Smooth muscle cell (in vitro differentiated cells): ENCODE measurements at regions not wholly inside any gene's neighbourhood (a gene's known extent, or its start where the extent isn't known, plus 50 kb on each side); places are given as distances from the start of the nearest gene placed in this dataset.

ENCODE experiments used
- DNase-seq: peaks from one replicate; lab custom pipeline; 2025; ENCODE audit not compliant: unreplicated experiment; lab: John Stamatoyannopoulos, UW
- H2AFZ ChIP-seq: fragments of 200-600 bp; sonication (generic); 2 replicates; pipeline ENCODE4 v1.6.0; 2016; ENCODE audit warnings: antibody characterized with exemption, low read depth, mild to moderate bottlenecking
- H3F3A ChIP-seq: fragments of 200-600 bp; sonication (generic); 2 replicates; pipeline ENCODE4 v1.6.0; 2017; ENCODE audit warnings: antibody characterized with exemption, low read depth
- H3K27ac ChIP-seq: fragments of 200-600 bp; sonication (generic); 2 replicates; pipeline ENCODE4 v1.5.1; 2016; ENCODE audit warnings: low read depth, mild to moderate bottlenecking
- H3K27me3 ChIP-seq: fragments of 200-600 bp; sonication (generic); 2 replicates; pipeline ENCODE4 v1.6.1; 2016; ENCODE audit warnings: low read depth, mild to moderate bottlenecking
- H3K36me3 ChIP-seq: fragments of 200-600 bp; sonication (generic); 2 replicates; pipeline ENCODE4 v1.5.1; 2016; ENCODE audit warnings: low read depth
- H3K4me1 ChIP-seq: fragments of 200-600 bp; sonication (generic); 2 replicates; pipeline ENCODE4 v1.5.1; 2016; ENCODE audit warnings: low read depth
- H3K4me2 ChIP-seq: fragments of 200-600 bp; sonication (generic); 2 replicates; pipeline ENCODE4 v1.6.0; 2016; ENCODE audit warnings: mild to moderate bottlenecking
- H3K4me3 ChIP-seq: fragments of 200-600 bp; sonication (generic); 2 replicates; pipeline ENCODE4 v1.5.1; 2016; ENCODE audit warnings: mild to moderate bottlenecking
- H3K79me2 ChIP-seq: fragments of 200-600 bp; sonication (generic); 2 replicates; pipeline ENCODE4 v1.6.0; 2016; ENCODE audit warnings: low read depth, mild to moderate bottlenecking
- H3K9ac ChIP-seq: fragments of 200-600 bp; sonication (generic); 2 replicates; pipeline ENCODE4 v1.6.0; 2016; ENCODE audit warnings: low read depth
- H3K9me3 ChIP-seq: fragments of 200-600 bp; sonication (generic); replicated peaks from 2 replicates; pipeline ENCODE4 v1.5.1; 2016; ENCODE audit warnings: low read depth
- H4K20me1 ChIP-seq: fragments of 200-600 bp; sonication (generic); 2 replicates; pipeline ENCODE4 v1.6.0; 2016; ENCODE audit warnings: low read depth
- CTCF ChIP-seq: fragments of 200-600 bp; sonication (generic); IDR thresholded peaks from 2 replicates; pipeline ENCODE4 v1.5.1; 2017; ENCODE audit warnings: borderline replicate concordance, mild to moderate bottlenecking, antibody characterized with exemption; ENCODE audit not compliant: insufficient read depth, poor library complexity, severe bottlenecking
- WGBS: methylation state at CpG from one replicate; pipeline ENCODE4 v1.1.7; 2016; ENCODE audit warnings: low lambda C conversion rate; 5-methylcytosine and 5-hydroxymethylcytosine counted together

GRCh38 chr11:98143661-98144060 lies 877.1 kb upstream of the CNTN5 start:
- H3F3A ChIP-seq = no peaks in the 10 kb centered on the region
- no peaks in the 10 kb centered on the region for H4K20me1 ChIP-seq
- H3K9me3 ChIP-seq = no peaks in the 10 kb centered on the region
- H3K4me3 ChIP-seq = no peak overlapping the region
- no peak overlapping the region for H2AFZ ChIP-seq
- no peak overlapping the region for H3K27ac ChIP-seq
- no peak overlapping the region for H3K4me2 ChIP-seq
- H3K36me3 ChIP-seq = no peaks in the 10 kb centered on the region
- no peak overlapping the region for H3K9ac ChIP-seq
- DNase-seq = no peak
- TF ChIP-seq CTCF = no peak
- H3K4me1 ChIP-seq = no peaks in the 10 kb centered on the region
- no peaks in the 10 kb centered on the region for H3K27me3 ChIP-seq
- no peaks in the 10 kb centered on the region for H3K79me2 ChIP-seq

DNA sequence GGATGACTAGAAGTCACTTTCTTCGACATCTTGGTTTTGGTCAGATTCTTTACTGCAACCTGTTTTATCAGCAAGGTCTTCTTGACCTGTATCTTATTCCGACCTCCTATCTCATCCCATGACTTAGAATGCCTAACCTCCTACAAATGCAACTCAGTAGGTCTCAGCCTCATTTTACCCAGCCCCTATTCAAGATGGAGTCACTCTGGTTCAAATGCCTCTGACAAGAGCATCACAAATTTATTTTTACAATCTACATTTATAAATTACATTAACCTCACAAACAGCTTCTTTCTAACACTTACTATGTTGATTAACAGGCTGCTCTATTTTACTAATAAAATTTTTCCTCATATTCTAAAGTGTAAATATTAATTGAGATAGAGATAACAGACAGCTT lies 867.0 kb upstream of the CNTN5 start:
- Histone ChIP-seq H3K9me3 (no peaks in the 10 kb centered on the region), H3K36me3 (no peaks in the 10 kb centered on the region), H2AFZ (no peak overlapping the region), H3K9ac (no peak overlapping the region), H3K79me2 (no peaks in the 10 kb centered on the region), H3F3A (no peaks in the 10 kb centered on the region), H3K4me1 (no peaks in the 10 kb centered on the region), H4K20me1 (no peaks in the 10 kb centered on the region), H3K4me3 (no peak overlapping the region), H3K27me3 (no peaks in the 10 kb centered on the region), H3K27ac (no peak overlapping the region), H3K4me2 (no peak overlapping the region)
- WGBS = 86% methylated on average over 2 of the region's 2 CpGs
- DNase-seq = no peak
- no peak for TF ChIP-seq CTCF

GRCh38 chr11:98155696-98156095 lies 865.1 kb upstream of the CNTN5 start:
- 96% methylated on average over 3 of the region's 3 CpGs for WGBS
- Histone ChIP-seq H3K36me3 (no peaks in the 10 kb centered on the region), H3K27me3 (no peaks in the 10 kb centered on the region), H3K4me3 (no peak overlapping the region), H3K9me3 (no peaks in the 10 kb centered on the region), H3K79me2 (no peaks in the 10 kb centered on the region), H3K9ac (no peak overlapping the region), H3K4me2 (no peak overlapping the region), H2AFZ (no peak overlapping the region), H4K20me1 (no peaks in the 10 kb centered on the region), H3F3A (no peaks in the 10 kb centered on the region), H3K4me1 (no peaks in the 10 kb centered on the region), H3K27ac (no peak overlapping the region)
- no peak for TF ChIP-seq CTCF
- DNase-seq = no peak

DNA sequence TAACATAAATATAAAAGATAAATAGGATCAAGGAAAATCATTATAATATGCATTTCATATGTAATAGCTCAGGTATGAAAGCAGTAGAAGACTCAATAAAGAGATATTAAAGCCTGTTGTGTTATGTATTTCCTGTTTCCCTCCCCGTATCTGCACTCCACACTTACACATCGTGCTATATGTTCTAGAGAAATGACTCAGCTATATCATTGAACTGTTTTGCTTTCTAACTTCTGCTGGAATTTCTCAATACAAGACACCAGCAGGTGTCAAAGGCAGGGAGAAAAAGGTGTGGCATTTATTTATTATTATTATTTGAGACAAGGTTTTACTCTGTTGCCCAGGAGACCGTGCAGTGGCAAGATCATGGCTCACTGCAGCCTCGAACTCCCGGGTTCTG lies 842.8 kb upstream of the CNTN5 start:
- DNase-seq = no peak
- Histone ChIP-seq H3K36me3 (no peaks in the 10 kb centered on the region), H3K4me3 (no peak overlapping the region), H3K79me2 (no peaks in the 10 kb centered on the region), H3K4me1 (no peaks in the 10 kb centered on the region), H3K4me2 (no peak overlapping the region), H3K27ac (no peak overlapping the region), H4K20me1 (no peaks in the 10 kb centered on the region), H3K9me3 (no peaks in the 10 kb centered on the region), H2AFZ (no peak overlapping the region), H3F3A (no peaks in the 10 kb centered on the region), H3K27me3 (no peaks in the 10 kb centered on the region), H3K9ac (no peak overlapping the region)
- TF ChIP-seq CTCF = no peak
- WGBS = 91% methylated on average over 5 of the region's 5 CpGs
